ENCODE measurements at regions not wholly inside any gene's neighbourhood (a gene's known extent, or its start where the extent isn't known, plus 50 kb on each side); places are given as distances from the start of the nearest gene placed in this dataset.

GRCh38 chr2:234623521-234623991 lies 126.7 kb upstream of the ARL4C start:
- TF ChIP-seq E2F1 (CRISPR knock-in tag; IDR thresholded peaks at IDR 0.05) (no peak), ETV6 (CRISPR knock-in tag; IDR thresholded peaks at IDR 0.05) (no peak), CTCF (IDR thresholded peaks at IDR 0.05) (no peak), FOXJ3 (CRISPR knock-in tag; IDR thresholded peaks at IDR 0.05; ENCODE audit: borderline replicate concordance) (no peak), E2F4 (CRISPR knock-in tag; IDR thresholded peaks at IDR 0.05; ENCODE audit: borderline replicate concordance, low read depth) (no peak), ZNF281 (CRISPR knock-in tag; IDR thresholded peaks at IDR 0.05) (no peak), ZNF396 (CRISPR knock-in tag; IDR thresholded peaks at IDR 0.05; ENCODE audit: borderline replicate concordance) (no peak), OVOL2 (CRISPR knock-in tag; IDR thresholded peaks at IDR 0.05; ENCODE audit: borderline replicate concordance) (no peak), USF2 (CRISPR knock-in tag; IDR thresholded peaks at IDR 0.05) (no peak), TCF7 (CRISPR knock-in tag; IDR thresholded peaks at IDR 0.05; ENCODE audit: low read depth) (no peak), JUN (CRISPR knock-in tag; IDR thresholded peaks at IDR 0.05) (no peak), CDX4 (CRISPR knock-in tag; IDR thresholded peaks at IDR 0.05; ENCODE audit: borderline replicate concordance) (no peak), NR2C2 (CRISPR knock-in tag; IDR thresholded peaks at IDR 0.05) (no peak), MAX (CRISPR knock-in tag; IDR thresholded peaks at IDR 0.05) (no peak)

All from WTC11 (cell line).